SH-SY5Y (cell line): ENCODE measurements at regions not wholly inside any gene's neighbourhood (a gene's known extent, or its start where the extent isn't known, plus 50 kb on each side); places are given as distances from the start of the nearest gene placed in this dataset.

Experiments used
- GATA2 ChIP-seq: IDR thresholded peaks from 2 replicates; pipeline ENCODE4 v1.6.1; 2011; ENCODE audit warnings: mild to moderate bottlenecking, low read depth, low read length
- GATA3 ChIP-seq: IDR thresholded peaks from 2 replicates; pipeline ENCODE4 v1.6.1; 2011; ENCODE audit warnings: low read depth, mild to moderate bottlenecking, low read length, moderate library complexity

DNA sequence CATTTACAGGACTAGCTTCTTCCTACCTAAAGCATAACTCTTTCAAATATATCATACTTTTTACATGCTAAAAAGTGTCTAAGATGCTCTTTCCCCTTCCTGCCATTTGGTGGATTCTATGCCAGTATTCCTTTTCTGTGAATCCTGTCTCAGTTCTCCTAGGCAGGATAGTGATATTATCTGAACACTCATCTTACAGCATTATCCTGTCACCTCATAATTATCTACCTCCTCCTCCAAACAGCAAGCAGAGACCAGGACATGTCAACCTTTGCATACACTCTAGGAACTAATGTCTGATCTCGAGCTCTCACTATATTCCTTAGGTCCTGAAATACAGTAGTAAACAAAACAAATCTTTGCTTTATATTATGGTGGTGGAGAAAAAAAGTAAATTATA lies 275.5 kb downstream of the FAM181B start:
- TF ChIP-seq GATA2 (no peak), GATA3 (no peak)
